ENCODE measurements at regions not wholly inside any gene's neighbourhood (a gene's known extent, or its start where the extent isn't known, plus 50 kb on each side); places are given as distances from the start of the nearest gene placed in this dataset.

- no peak for DNase-seq
Measured at GRCh38 chr21:14869984-14870852, 194.6 kb downstream of the NRIP1 start.

GRCh38 chr21:14866859-14867765 lies 197.7 kb downstream of the NRIP1 start:
- DNase-seq, result no peak

GRCh38 chr21:14864211-14865021 lies 200.4 kb downstream of the NRIP1 start:
- no peak for DNase-seq

- no peak for DNase-seq
Measured at GRCh38 chr21:14863745-14864210, 201.0 kb downstream of the NRIP1 start.

- DNase-seq, result no peak
Measured at GRCh38 chr21:14862794-14863720, 201.7 kb downstream of the NRIP1 start.

GRCh38 chr21:14858311-14858710 lies 206.5 kb downstream of the NRIP1 start:
- DNase-seq, result no peak

GRCh38 chr21:14857529-14857928 lies 207.3 kb downstream of the NRIP1 start:
- DNase-seq, result no peak

- DNase-seq, result no peak
Measured at GRCh38 chr21:14850394-14850793, 214.4 kb downstream of the NRIP1 start.

GRCh38 chr21:14846621-14847020 lies 218.2 kb downstream of the NRIP1 start:
- DNase-seq, result no peak

- no peak for DNase-seq
Measured at GRCh38 chr21:14844001-14844400, 220.8 kb downstream of the NRIP1 start.

GRCh38 chr21:14842601-14843000 lies 222.2 kb downstream of the NRIP1 start:
- no peak for DNase-seq

- DNase-seq, result no peak
Measured at GRCh38 chr21:14841511-14842472, 223.0 kb downstream of the NRIP1 start.

GRCh38 chr21:14838400-14838799 lies 226.4 kb downstream of the NRIP1 start:
- DNase-seq, result no peak

GRCh38 chr21:14836950-14837349 lies 227.8 kb downstream of the NRIP1 start:
- DNase-seq, result no peak

- DNase-seq, result no peak
Measured at GRCh38 chr21:14833666-14834351, 231.0 kb downstream of the NRIP1 start.

GRCh38 chr21:14833241-14833640 lies 231.6 kb downstream of the NRIP1 start:
- no peak for DNase-seq

- DNase-seq, result no peak
Measured at GRCh38 chr21:14830307-14830706, 234.5 kb downstream of the NRIP1 start.

- no peak for DNase-seq
Measured at GRCh38 chr21:14829685-14830084, 235.1 kb downstream of the NRIP1 start.

- no peak for DNase-seq
Measured at GRCh38 chr21:14827468-14827867, 237.3 kb downstream of the NRIP1 start.

All from skin of body (tissue), 1 donor.